CD4-positive, alpha-beta memory T cell (primary cell): ENCODE measurements at regions not wholly inside any gene's neighbourhood (a gene's known extent, or its start where the extent isn't known, plus 50 kb on each side); places are given as distances from the start of the nearest gene placed in this dataset.
"Not testable (repeated sequence)": the region's sequence is repeated elsewhere in the genome, so short reads cannot be mapped to it uniquely, and the experiment has no call there.

ENCODE experiments used
- CTCF ChIA-PET: fragments of 350-600 bp; sonication (Branson Sonifier 250); formaldehyde crosslinking; loops from one replicate; lab custom pipeline; 2021; ENCODE audit warnings: inconsistent platforms; ENCODE audit not compliant: partially characterized antibody; lab: Charles Lee
- POLR2A ChIA-PET: fragments of 350-600 bp; sonication (Branson Sonifier 250); formaldehyde crosslinking; loops from one replicate; lab custom pipeline; 2021; ENCODE audit not compliant: partially characterized antibody; lab: Charles Lee
- DNase-seq, 5 donors: peaks; one replicate each; pipeline versions ENCODE4 v3.0.0 to v3.0.0-alpha.2; 2020 to 2022; ENCODE audit warnings: mixed read lengths in 1 of 5
- H3K27ac ChIP-seq: one replicate; pipeline ENCODE4 v1.7.0; 2013; ENCODE audit warnings: low read depth, low read length
- H3K27me3 ChIP-seq: 2 replicates; pipeline ENCODE4 v1.7.0; 2013; ENCODE audit warnings: mild to moderate bottlenecking, low read length, moderate library complexity; ENCODE audit not compliant: insufficient read depth
- H3K36me3 ChIP-seq: 2 replicates; pipeline ENCODE4 v1.7.0; 2013; ENCODE audit warnings: mild to moderate bottlenecking, low read length, moderate library complexity; ENCODE audit not compliant: insufficient read depth
- H3K4me1 ChIP-seq: 2 replicates; pipeline ENCODE4 v1.7.0; 2013; ENCODE audit warnings: mild to moderate bottlenecking, low read length, moderate library complexity; ENCODE audit not compliant: insufficient read depth
- H3K4me3 ChIP-seq, 2 donors: one replicate each; pipeline ENCODE4 v1.7.0; 2013; ENCODE audit warnings: low read length in 2 of 2, mild to moderate bottlenecking in 1 of 2
- H3K9me3 ChIP-seq, 2 donors: one replicate each; pipeline ENCODE4 v1.7.0; 2013; ENCODE audit warnings: low read length in 2 of 2, control low read depth in 1 of 2; ENCODE audit not compliant: control insufficient read depth in 1 of 2
- H3K27ac Mint-ChIP-seq, 7 donors: one replicate each; pipeline ENCODE4 v1.8.0; 2020 to 2021; ENCODE audit warnings: mixed read lengths in 7 of 7, mild to moderate bottlenecking in 6 of 7, inconsistent platforms in 3 of 7, moderate library complexity in 3 of 7
- H3K27me3 Mint-ChIP-seq, 2 donors: one replicate each; pipeline ENCODE4 v1.8.0; 2020 to 2021; ENCODE audit warnings: mixed read lengths in 2 of 2
- H3K36me3 Mint-ChIP-seq, 2 donors: one replicate each; pipeline ENCODE4 v1.8.0; 2020 to 2021; ENCODE audit warnings: mixed read lengths in 2 of 2, inconsistent platforms in 1 of 2, mild to moderate bottlenecking in 1 of 2
- H3K4me1 Mint-ChIP-seq, 4 donors: one replicate each; pipeline ENCODE4 v1.8.0; 2020 to 2021; ENCODE audit warnings: mixed read lengths in 4 of 4, mild to moderate bottlenecking in 1 of 4
- H3K4me3 Mint-ChIP-seq, 8 donors: one replicate each; pipeline ENCODE4 v1.8.0; 2020 to 2021; ENCODE audit warnings: mixed read lengths in 8 of 8, mild to moderate bottlenecking in 7 of 8, moderate library complexity in 6 of 8, inconsistent platforms in 3 of 8
- H3K9me3 Mint-ChIP-seq, 8 donors: one replicate each; pipeline ENCODE4 v1.8.0; 2020 to 2021; ENCODE audit warnings: mixed read lengths in 8 of 8, mild to moderate bottlenecking in 5 of 8, inconsistent platforms in 3 of 8, moderate library complexity in 1 of 8
- intact Hi-C: fragments of 100-400 bp; cut with micrococcal nuclease; formaldehyde crosslinking; loops from one replicate; pipeline ENCODE4 v1.15.1; 2023

- no peaks in the 10 kb centered on the region for H3K36me3 Mint-ChIP-seq
- intact Hi-C loops, result no loop called here
- H3K27ac ChIP-seq, result no peak overlapping the region
- POLR2A ChIA-PET, result no interaction called here
- H3K27ac Mint-ChIP-seq, result no peak overlapping the region
- CTCF ChIA-PET, result no interaction called here
- H3K27me3 ChIP-seq, result no peaks in the 10 kb centered on the region
- no peaks in the 10 kb centered on the region for H3K27me3 Mint-ChIP-seq
- H3K9me3 ChIP-seq, result no peaks in the 10 kb centered on the region
- H3K9me3 Mint-ChIP-seq, result peaks cover 0 to 4% (median 0%) of the 10 kb centered on the region in 8 donors
- no peak overlapping the region for H3K4me3 Mint-ChIP-seq
- DNase-seq, result no peak
- H3K4me1 Mint-ChIP-seq, result no peaks in the 10 kb centered on the region
- H3K4me1 ChIP-seq, result no peaks in the 10 kb centered on the region
- H3K4me3 ChIP-seq, result no peak overlapping the region
- no peaks in the 10 kb centered on the region for H3K36me3 ChIP-seq
Measured at GRCh38 chr4:189547559-189547958, 393.1 kb upstream of the FRG1 start.

- H3K4me3 ChIP-seq, result no peak overlapping the region
- no peak overlapping the region for H3K27ac ChIP-seq
- no peak for DNase-seq
- Mint-ChIP-seq H3K36me3 (no peaks in the 10 kb centered on the region), H3K27me3 (no peaks in the 10 kb centered on the region), H3K27ac (no peak overlapping the region), H3K9me3 (peaks cover 0 to 4% (median 0%) of the 10 kb centered on the region in 8 donors), H3K4me3 (no peak overlapping the region), H3K4me1 (no peaks in the 10 kb centered on the region)
- no peaks in the 10 kb centered on the region for H3K9me3 ChIP-seq
- CTCF ChIA-PET, result no interaction called here
- H3K36me3 ChIP-seq, result no peaks in the 10 kb centered on the region
- H3K4me1 ChIP-seq, result no peaks in the 10 kb centered on the region
- POLR2A ChIA-PET, result no interaction called here
- H3K27me3 ChIP-seq, result no peaks in the 10 kb centered on the region
- intact Hi-C loops, result no loop called here
Measured at GRCh38 chr4:189548484-189549125, 392.1 kb upstream of the FRG1 start.

- DNase-seq, H3K9me3 ChIP-seq, H3K27me3 ChIP-seq, H3K4me3 ChIP-seq, H3K27ac ChIP-seq, CTCF ChIA-PET, H3K27me3 Mint-ChIP-seq, H3K36me3 Mint-ChIP-seq, intact Hi-C loops, H3K4me1 ChIP-seq, H3K27ac Mint-ChIP-seq, H3K36me3 ChIP-seq, H3K9me3 Mint-ChIP-seq, H3K4me1 Mint-ChIP-seq, H3K4me3 Mint-ChIP-seq, POLR2A ChIA-PET: not testable (repeated sequence)
Measured at GRCh38 chr4:189551931-189552670, 388.6 kb upstream of the FRG1 start.

GRCh38 chr4:189560605-189561004 is 380.1 kb upstream of the FRG1 start:
- H3K36me3 Mint-ChIP-seq, DNase-seq, H3K4me3 Mint-ChIP-seq, CTCF ChIA-PET, intact Hi-C loops, H3K9me3 ChIP-seq, H3K9me3 Mint-ChIP-seq, H3K4me3 ChIP-seq, H3K27ac ChIP-seq, H3K4me1 Mint-ChIP-seq, H3K36me3 ChIP-seq, H3K27ac Mint-ChIP-seq, POLR2A ChIA-PET, H3K27me3 ChIP-seq, H3K4me1 ChIP-seq, H3K27me3 Mint-ChIP-seq: not testable (repeated sequence)

- H3K4me1 Mint-ChIP-seq, H3K27me3 ChIP-seq, H3K36me3 Mint-ChIP-seq, intact Hi-C loops, H3K9me3 ChIP-seq, H3K27ac ChIP-seq, H3K9me3 Mint-ChIP-seq, H3K4me1 ChIP-seq, CTCF ChIA-PET, H3K4me3 Mint-ChIP-seq, H3K36me3 ChIP-seq, H3K27me3 Mint-ChIP-seq, POLR2A ChIA-PET, H3K27ac Mint-ChIP-seq, DNase-seq, H3K4me3 ChIP-seq: not testable (repeated sequence)
Measured at GRCh38 chr4:189563751-189564150, 376.9 kb upstream of the FRG1 start.

- H3K9me3 Mint-ChIP-seq, H3K27ac ChIP-seq, POLR2A ChIA-PET, H3K27me3 ChIP-seq, H3K36me3 Mint-ChIP-seq, DNase-seq, H3K4me1 ChIP-seq, H3K4me1 Mint-ChIP-seq, H3K27me3 Mint-ChIP-seq, H3K4me3 ChIP-seq, H3K27ac Mint-ChIP-seq, H3K4me3 Mint-ChIP-seq, H3K9me3 ChIP-seq, CTCF ChIA-PET, H3K36me3 ChIP-seq, intact Hi-C loops: not testable (repeated sequence)
Measured at GRCh38 chr4:189566271-189566670, 374.4 kb upstream of the FRG1 start.

- CTCF ChIA-PET, H3K27me3 ChIP-seq, intact Hi-C loops, H3K4me1 ChIP-seq, H3K9me3 ChIP-seq, DNase-seq, H3K27ac Mint-ChIP-seq, H3K4me3 Mint-ChIP-seq, H3K36me3 ChIP-seq, H3K4me1 Mint-ChIP-seq, H3K27me3 Mint-ChIP-seq, H3K4me3 ChIP-seq, H3K9me3 Mint-ChIP-seq, POLR2A ChIA-PET, H3K27ac ChIP-seq, H3K36me3 Mint-ChIP-seq: not testable (repeated sequence)
Measured at GRCh38 chr4:189566900-189567299, 373.8 kb upstream of the FRG1 start.
